ENCODE measurements at regions not wholly inside any gene's neighbourhood (a gene's known extent, or its start where the extent isn't known, plus 50 kb on each side); places are given as distances from the start of the nearest gene placed in this dataset.

DNA sequence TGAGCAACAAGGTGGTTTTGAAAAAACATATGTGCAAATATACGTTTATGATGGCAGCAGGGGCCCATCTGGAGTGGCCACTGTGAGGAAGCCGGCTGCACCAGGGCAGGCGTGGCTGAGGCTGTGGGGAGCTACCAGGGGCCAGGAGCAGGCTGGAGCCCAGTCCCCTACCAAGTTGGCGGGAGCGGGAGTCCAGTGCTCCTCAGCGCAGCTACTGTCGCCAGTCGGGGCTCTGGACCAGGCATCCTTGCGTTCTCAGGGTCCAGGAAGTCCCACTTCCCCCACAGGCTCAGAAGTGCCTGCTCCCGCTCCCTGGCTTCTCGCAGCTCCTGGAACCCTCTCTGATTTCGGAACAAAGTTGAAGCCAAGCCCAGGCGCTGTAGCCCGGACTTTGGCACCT is 1377.5 kb upstream of the FLRT2 start:
- no peak for DNase-seq

DNA sequence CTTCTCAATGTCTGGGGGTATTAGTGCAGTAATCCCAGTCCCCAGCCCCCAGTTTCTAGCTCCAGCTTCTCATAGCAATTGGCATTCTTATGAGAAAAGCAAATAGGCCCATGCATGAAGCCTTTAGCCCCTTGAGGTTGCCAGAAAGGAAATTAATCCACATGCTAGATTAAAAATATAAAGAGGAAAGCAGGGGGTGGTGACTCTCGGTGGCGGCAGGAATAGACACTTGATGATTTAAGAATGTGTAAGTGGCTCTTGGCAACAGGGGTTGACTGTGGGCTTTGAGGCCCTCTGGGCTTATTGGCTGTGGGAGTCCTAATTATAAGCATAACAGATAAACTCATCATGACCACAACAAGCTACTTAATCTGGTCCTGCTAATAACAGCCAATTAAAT is 1367.3 kb upstream of the FLRT2 start:
- no peak for DNase-seq

DNA sequence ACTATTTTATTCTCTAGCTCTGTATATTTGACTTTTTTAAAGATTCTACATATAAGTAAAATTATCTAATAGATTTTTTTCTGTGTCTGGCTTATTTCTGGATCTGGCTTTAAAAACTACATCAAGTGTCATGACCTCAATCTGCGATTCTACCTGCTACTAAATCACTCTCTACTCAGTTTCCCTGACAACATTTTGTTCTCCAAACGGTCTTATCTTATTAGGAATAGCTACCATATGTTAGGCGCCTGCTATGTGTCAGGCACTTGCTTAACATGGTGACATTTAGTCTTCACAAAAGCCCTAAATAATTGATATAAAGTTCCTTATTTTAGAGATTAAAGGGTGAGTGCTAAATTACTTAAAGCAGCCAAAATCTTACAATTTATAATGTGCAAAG is 1362.9 kb upstream of the FLRT2 start:
- DNase-seq: no peak

DNA sequence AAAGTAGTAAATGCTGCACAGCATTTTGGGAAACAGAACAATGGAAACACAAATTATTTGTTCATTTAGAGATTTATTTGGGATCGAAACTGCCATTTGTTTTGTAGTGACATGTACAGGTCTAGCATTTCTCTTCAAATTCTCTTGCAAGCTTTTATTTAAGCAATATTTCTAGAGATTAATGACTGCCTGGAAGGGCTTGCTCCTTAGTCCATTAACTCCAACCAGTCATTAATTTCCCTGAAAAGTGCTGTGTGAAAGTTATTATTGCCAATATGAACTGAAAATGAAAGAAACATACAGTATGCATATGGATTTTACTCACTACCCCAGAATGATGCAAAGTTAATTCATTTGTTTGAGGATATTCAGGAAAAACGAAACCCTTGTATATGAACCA is 1349.6 kb upstream of the FLRT2 start:
- DNase-seq: no peak

DNA sequence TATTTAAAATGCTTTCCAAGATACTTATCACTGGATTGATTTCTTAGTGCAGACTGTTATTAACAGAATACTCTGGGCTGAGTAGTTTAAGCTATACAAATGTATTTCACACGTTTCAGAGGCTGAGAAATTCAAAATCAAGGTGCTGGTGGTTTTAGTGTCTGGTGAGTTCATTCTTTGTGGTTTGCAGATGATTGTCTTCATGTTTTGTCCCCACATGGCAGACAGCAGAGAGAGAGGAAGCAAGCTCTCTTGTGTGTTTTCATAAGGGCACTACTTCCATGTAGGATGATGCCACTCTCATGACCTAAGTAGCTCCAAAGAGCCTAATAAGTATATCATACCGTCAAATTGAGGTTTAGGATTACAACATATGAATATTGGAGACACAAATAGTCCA is 1348.9 kb upstream of the FLRT2 start:
- DNase-seq: no peak

DNA sequence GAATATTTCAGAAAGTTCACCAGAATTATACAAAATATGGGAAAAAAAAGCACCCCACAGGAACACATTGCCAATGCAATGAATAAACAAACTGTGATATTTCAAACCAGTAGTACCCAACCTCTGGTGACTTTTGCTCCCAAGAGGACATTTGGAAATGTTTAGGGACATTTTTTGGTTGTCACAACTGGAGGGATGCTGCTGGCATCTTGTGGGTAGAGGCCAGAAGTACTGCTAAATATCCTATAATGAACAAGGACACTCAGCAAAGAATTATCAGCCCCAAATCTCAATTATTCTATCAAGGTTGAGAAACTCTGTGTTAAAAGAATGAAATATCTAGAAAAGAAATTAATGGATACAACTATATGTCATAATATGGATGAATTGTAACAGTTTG is 1334.4 kb upstream of the FLRT2 start:
- no peak for DNase-seq

DNA sequence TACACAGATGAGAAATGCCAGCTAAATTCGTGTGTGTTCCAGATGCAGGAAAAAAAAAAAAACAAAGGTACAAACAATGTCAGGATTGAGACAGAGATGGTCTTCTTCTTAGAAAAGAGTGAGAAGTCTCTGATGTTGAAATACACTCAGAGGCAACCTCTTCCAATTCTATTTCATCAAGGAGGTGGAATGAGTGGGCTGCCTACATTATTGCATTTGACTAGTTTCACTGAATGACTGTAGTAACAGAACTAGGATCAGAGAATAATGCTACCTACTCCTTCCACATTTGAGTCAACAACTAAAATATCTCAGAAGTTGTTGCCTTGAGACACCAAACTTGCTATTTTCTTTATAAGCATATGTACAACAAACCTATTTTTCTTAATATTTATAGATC is 1332.2 kb upstream of the FLRT2 start:
- DNase-seq: no peak

DNA sequence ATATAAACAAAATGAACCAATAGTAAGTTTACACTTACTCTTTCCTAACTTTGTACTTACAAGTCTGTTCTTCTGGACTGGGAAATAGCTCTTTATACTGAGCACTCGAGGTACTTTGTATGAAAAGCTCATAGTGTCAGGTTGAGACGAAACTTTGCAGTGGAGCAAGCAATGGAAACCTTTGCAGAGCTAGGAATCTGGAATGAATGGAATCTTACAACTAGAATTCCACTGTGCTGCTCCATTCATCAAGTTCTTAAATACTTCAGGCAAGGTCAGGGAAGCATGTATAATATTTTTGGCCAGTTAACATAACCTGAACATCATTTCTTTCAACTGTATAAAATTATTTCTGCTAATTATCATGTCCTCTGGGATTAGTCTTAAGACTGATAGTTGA is 1327.5 kb upstream of the FLRT2 start:
- no peak for DNase-seq

DNA sequence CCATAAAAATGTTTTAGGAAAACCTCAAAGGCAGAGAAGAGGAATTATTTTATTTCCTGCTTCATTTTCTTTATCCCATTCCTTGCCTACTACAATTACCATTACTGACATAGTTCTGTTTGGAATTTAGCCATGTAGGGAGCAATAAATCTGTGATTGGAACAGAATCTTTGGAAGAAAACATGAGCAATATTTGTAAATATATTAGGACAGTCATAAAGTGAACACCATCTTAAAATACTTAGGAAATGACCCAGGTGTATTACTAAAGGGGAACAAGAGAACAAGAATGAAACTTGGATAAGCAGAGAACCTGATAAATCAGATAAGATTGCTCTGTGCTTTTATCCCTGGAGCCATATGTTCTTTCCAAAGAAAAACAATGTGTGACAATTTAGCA is 1326.0 kb upstream of the FLRT2 start:
- DNase-seq: no peak

DNA sequence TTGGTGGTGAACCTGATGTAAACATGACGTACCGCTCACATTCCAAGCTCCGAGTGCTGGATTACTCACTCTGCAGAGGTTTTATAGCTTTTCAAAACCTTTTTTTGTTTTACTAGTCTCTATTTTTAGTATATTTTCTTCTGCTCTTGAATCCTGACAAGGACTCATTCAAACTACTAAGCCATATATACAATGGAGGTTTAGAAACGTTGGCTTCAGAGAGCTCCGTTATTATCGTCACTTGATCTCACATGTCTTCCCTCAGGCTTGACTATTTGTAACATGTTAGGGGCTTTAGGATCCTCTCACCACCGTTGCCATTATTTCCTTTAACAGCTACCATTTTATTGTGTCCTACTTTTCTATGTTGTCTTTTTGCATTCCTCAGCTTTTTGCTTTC is 1321.5 kb upstream of the FLRT2 start:
- no peak for DNase-seq

DNA sequence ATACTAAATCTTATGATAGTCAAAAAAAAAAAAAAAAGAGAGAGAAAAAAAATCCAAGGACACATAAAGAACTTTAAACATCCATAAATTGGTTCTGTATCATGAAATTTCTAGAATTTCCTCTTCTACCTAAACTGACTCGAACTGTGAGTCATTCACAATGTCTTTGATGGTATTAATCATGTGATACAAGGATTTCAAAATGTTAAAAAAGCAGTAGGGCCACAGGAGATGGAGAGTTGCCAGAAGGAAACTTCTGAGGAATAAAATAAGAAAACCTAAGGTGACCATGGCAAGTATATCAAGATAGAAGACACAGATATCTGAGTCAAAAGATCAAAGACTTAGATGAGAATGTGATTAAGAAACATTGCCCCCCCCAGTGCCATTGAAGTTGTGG is 1320.9 kb upstream of the FLRT2 start:
- no peak for DNase-seq

DNA sequence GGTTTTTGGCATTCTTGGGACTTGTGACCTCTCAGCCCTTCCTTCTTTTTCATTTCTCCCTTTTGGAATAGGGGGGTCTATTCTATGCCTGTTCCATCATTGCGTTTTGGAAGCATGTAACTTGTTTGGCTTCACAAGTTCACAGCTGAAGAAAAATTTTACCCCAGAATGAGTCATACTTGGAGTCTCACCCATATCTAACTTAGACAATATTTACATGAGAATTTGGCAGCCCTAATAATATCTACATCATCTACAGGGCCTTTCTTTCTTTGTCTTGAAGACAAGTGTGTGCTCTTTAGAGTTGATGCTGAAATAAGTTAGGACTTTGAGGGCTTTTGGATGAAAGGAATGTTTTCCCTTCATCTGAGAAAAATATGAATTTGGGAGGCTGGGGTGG is 1312.9 kb upstream of the FLRT2 start:
- no peak for DNase-seq

DNA sequence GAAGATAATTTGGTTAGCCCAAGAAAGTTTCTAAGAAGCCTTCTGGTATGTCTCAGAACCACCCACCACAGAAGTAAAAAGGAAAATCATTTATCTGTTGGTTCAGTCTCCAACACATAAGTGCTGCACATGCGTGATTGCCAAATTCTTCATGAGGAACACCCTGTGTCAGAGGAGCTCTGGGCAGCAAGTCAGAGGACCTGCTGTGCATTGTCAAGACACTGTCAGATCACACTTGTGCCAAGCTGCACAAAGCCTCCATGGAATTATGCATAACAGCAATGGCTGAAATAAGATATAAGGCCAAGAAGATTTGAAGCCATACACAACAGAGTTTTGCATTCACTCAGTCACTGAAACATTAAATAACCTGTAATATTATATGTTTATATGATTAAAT is 1304.7 kb upstream of the FLRT2 start:
- DNase-seq: no peak

DNA sequence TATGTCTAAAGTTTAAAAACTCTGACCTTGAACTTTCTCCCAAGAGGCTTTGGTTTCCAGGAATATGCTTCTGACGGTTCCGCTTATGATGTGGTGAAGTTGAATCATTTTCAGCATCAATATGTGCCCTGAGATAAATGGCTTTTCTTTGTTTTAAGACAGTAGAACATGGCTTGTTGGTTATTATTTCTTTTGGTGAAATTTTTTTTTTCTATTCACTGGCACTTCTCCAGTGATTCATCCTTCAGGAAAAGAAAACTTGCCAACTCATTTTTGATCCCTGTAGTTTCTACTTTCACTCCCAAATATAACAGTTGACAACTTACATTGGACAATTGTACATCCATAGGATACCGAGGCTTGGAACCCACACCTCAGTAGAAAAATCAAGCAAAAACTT is 1301.2 kb upstream of the FLRT2 start:
- DNase-seq: no peak

DNA sequence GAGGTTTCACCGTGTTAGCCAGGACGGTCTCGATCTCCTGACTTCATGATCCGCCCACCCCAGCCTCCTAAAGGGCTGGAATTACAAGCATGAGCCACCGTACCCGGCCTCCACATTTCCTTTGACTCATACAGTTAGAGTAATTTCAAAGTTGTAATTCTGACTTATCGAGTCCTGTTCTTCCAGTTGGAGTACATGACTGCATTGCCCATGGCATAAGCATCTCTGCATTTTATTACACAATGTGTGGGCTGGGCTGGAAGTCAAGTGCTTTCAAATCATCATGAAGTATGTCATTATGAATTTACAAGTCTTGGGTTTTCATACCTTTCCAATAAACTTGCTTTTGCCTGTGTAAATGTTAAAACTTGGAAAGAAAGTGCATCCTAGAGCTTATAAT is 1295.7 kb upstream of the FLRT2 start:
- DNase-seq: no peak

DNA sequence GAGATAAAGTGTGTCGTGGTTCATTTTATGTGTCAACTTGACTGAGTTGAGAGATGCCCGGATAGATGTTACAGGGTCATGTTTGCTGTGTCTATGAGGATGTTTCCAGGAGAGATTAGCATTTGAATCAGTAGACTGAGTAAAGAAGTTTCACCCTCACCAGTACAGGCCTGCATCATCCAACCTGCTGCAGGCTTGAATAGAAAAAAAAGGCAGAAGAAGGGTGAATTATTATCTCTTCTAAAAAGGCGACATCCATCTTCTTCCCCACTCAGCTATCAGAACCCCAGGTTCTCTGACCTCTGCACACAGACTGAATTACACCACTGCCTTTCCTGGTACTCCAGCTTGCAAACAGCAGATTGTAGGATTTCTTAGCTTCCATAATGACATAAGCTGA is 1293.7 kb upstream of the FLRT2 start:
- DNase-seq: no peak

DNA sequence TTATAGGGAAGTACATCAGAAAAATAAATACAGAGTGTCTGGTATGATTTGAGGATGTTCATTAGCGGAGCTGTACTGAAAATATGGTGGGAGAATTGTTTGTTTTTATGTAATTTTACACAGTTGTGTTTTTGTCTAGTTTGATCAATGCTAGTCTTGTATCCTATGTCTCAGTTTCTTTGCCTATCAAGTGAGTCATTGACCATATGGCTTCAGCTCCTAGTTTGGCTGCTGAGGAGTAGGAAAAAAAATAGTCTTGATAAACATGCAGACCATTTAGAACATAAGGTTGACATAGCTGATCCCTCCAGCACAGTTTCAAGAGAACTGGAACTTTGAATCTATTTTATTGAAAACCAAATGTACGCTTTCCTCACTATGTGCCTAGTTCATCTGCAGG is 1292.1 kb upstream of the FLRT2 start:
- DNase-seq: no peak

DNA sequence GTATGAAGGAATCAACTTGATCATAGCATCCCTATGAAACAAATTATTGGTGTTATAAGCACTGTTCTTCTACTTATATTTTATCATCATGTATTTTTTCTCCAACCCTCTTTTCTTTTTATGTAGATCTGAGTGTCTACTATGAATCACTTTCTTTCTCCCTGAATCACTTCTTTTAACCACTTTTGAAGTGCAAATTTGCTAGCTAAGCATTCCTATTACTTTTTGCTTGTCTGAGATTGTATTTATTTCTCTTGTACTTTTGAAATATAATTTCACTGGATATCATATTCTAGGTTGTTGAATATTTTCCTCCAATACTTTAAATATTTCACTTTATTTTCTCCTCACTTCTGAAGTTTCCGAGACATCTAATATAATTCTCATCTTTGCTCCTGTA is 1282.3 kb upstream of the FLRT2 start:
- no peak for DNase-seq

DNA sequence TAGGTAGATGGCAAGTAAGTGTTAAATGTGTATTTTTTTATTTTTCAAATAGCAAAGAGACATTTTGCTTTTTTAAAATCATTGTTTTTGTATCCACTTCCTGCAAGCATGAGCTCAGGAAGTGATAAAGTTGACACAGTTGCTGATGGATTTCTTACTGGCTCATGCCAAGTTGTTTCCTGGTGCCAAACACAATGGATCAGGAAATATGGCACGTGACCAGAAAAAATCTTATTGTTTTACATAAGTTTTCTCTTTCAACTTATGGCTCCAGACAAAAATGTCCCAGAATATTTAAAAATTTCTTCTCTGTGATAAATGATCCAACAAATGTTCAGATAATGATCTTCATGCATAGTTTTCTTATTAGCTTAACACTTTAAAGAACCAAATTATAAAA is 1279.1 kb upstream of the FLRT2 start:
- no peak for DNase-seq

DNA sequence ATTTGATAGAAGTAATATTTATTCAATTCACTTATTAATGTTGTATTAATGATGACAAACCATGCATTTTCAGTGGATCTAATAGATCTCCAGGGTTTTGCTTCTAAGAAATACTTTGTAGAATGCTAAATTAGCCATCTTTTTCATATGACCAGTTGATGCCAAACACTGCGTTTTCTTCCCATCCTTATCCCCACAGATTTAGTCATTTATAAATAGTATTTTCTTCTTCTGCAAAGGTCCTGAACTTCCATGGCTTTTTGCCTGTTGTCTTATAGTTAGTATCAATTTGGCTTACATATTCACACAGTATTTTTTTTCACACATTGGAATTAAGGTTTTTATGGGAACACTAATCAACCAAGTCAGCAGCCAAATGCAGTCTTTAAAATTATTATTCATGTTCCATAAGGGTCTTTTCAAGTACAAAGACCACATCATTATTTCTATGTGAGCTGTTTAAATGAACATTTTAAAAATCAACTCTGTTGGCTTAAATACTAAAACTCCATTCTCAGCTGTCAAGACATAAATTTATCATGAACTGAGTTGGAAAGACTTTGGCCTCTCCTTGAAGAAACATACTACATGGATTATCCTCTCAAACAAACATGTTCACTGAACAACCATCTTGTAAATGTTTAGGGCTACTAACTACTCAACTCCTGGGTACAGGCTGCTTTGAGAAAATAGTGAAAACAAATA is 1278.4 kb upstream of the FLRT2 start:
- DNase-seq: no peak

DNA sequence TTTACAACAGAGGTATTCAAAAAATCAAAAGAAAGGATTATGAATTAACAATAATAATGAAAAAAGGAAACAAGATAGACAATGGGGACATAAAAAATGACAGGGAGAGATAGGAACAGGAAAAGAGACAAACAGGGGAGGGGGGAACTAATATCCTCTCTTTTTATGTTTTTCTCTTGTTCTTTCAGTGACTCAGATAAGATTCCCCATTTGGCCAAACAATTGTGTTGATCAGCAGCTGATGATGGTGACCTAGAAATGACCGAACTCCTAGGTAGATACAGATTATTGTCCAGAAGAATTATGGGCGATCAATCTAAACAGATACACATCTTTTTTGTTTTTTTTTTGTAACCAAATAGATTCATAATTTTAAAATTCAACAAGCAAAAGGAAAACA is 1277.2 kb upstream of the FLRT2 start:
- DNase-seq: no peak

DNA sequence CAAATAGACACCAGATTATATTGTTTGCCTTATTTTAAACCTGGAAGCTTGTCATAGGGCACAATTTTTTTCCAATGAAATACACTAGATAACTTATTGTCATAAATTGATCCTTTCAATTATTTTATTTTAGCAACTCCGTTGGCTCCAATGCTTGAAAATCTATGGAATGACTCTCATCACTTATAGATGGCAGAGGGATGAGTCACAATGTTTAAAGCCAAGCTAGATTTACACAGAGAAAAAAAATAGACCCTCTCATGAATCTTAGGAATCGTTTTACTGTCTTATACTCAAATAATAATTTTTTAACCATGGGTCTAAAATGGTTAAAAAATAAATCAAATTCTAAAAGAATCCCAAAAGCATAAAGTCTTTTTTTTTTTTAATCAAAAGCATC is 1276.6 kb upstream of the FLRT2 start:
- DNase-seq: no peak

DNA sequence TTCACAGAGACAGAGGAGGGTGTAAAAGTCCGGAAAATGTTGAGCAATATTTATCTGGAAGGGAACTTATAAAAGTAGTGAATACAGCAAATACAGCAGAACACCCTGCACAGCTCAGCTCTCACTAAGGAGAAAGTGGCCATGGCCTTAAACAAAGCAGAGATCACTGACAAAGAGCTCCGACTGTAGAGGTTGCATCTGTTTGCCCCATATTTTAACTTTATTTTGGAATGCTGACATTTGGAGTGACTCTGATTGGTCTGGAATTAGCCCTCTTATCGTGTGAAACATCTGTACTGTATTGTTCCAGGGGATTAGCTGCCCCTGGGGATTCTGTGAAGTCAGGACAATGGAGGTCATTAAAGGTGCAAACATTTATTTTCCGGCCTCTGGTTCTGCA is 1275.7 kb upstream of the FLRT2 start:
- DNase-seq: no peak

DNA sequence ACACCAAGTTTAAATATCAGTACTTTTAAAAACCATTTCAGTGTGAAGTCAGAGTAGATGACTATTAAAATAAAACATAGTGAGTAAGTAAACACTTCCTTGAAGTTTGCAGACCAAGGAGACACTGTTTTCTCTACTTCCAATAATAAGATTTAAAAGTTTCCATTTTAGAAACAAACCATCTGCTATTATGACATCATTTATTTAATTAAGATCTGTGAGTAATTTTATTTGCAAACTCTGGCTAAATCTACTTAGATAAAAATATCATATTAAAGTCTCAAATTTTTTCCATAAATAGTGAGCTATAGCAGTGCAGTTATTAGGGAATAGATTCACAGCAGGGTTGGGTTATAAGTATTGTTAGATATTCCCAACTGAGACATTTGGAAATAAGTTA is 1267.0 kb upstream of the FLRT2 start:
- no peak for DNase-seq

DNA sequence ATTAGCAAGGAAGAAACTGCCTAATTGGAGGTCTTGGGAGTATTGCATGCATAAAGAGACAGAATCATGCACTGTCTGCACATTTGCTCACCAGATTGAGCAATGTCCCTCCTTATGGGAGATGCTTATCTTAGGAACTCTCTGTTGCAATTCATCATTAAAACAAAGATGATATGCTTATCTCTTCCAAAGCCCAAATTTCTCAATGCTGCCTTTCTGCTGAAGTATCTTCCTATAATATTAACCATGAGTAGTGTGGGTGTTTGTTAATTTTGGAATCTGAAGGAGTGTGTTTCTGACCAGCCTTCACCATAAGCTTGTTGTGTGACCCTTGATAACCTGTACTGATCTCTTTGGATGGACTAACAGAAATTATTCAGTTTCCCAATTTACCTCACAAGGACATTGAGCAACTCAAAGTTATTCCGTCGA is 1257.6 kb upstream of the FLRT2 start:
- no peak for DNase-seq

DNA sequence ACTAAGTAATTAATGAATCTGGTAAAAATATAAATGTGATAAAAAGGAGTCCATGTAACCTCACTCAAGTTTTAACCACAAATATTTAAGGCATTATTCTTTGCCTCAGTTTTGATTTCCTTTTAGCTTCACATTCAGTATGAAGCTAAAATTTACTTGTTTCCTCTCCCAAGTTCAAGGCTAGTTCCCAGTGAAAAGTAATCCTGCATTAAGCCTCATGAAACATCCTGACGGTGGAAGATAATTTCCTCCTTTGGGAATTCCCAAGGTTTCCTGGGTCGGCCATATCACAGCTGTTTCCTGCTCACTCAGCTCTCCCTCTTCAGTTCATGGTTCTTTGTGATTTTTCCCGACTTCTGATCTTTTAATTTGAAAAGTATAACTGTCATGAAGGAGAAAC is 1256.8 kb upstream of the FLRT2 start:
- no peak for DNase-seq

Data from NCI-H2107 (cell line).